H9 (cell line): ENCODE measurements at regions not wholly inside any gene's neighbourhood (a gene's known extent, or its start where the extent isn't known, plus 50 kb on each side); places are given as distances from the start of the nearest gene placed in this dataset.

ENCODE experiments used
- DNase-seq: peaks from one replicate; pipeline ENCODE4 v3.0.0-alpha.2; 2017
- H2AFZ ChIP-seq: one replicate; pipeline ENCODE4 v1.6.1; 2013; ENCODE audit warnings: mild to moderate bottlenecking, low read length, control low read depth, moderate library complexity
- H2AK5ac ChIP-seq: 2 replicates; pipeline ENCODE4 v1.6.1; 2013; ENCODE audit warnings: low read length, control low read depth, mixed read lengths; ENCODE audit not compliant: insufficient read length
- H2BK120ac ChIP-seq: one replicate; pipeline ENCODE4 v1.6.1; 2013; ENCODE audit warnings: low read depth, mild to moderate bottlenecking, low read length, control low read depth, inconsistent platforms; ENCODE audit not compliant: poor library complexity, severe bottlenecking
- H2BK12ac ChIP-seq: 2 replicates; pipeline ENCODE4 v1.6.1; 2013; ENCODE audit warnings: low read length, control low read depth, mixed read lengths, low read depth; ENCODE audit not compliant: insufficient read length
- H2BK15ac ChIP-seq: 2 replicates; pipeline ENCODE4 v1.6.1; 2013; ENCODE audit warnings: low read depth, low read length, control low read depth
- H2BK20ac ChIP-seq: one replicate; pipeline ENCODE4 v1.6.1; 2013; ENCODE audit warnings: low read depth, mild to moderate bottlenecking, low read length, control low read depth, inconsistent platforms; ENCODE audit not compliant: poor library complexity, severe bottlenecking
- H2BK5ac ChIP-seq: 2 replicates; pipeline ENCODE4 v1.6.1; 2013; ENCODE audit warnings: low read length, control low read depth, mixed read lengths; ENCODE audit not compliant: insufficient read length
- H3K14ac ChIP-seq: 2 replicates; pipeline ENCODE4 v1.6.1; 2013; ENCODE audit warnings: low read length, control low read depth; ENCODE audit not compliant: insufficient read depth
- H3K18ac ChIP-seq: 2 replicates; pipeline ENCODE4 v1.6.1; 2013; ENCODE audit warnings: low read depth, mild to moderate bottlenecking, mixed read lengths, low read length, control low read depth; ENCODE audit not compliant: insufficient read length
- H3K23ac ChIP-seq: 2 replicates; pipeline ENCODE4 v1.6.1; 2013; ENCODE audit warnings: low read length, control low read depth, mixed read lengths, low read depth; ENCODE audit not compliant: insufficient read length
- H3K23me2 ChIP-seq: 2 replicates; pipeline ENCODE4 v1.6.1; 2013; ENCODE audit warnings: low read depth, mild to moderate bottlenecking, mixed read lengths, low read length, control low read depth; ENCODE audit not compliant: insufficient read length, poor library complexity, severe bottlenecking
- H3K27ac ChIP-seq: 2 replicates; pipeline ENCODE4 v1.5.1; 2013; ENCODE audit warnings: low read length, control low read depth, mixed read lengths, low read depth; ENCODE audit not compliant: insufficient read length
- H3K27me3 ChIP-seq: 2 replicates; pipeline ENCODE4 v1.6.1; 2013; ENCODE audit warnings: low read length, control low read depth, inconsistent platforms; ENCODE audit not compliant: insufficient read depth
- H3K4ac ChIP-seq: 2 replicates; pipeline ENCODE4 v1.6.1; 2013; ENCODE audit warnings: low read depth, mild to moderate bottlenecking, control low read depth, inconsistent platforms, low read length, moderate library complexity
- H3K4me1 ChIP-seq: 2 replicates; pipeline ENCODE4 v1.6.1; 2013; ENCODE audit warnings: low read length, control low read depth, inconsistent platforms; ENCODE audit not compliant: insufficient read depth
- H3K4me2 ChIP-seq: 2 replicates; pipeline ENCODE4 v1.6.1; 2013; ENCODE audit warnings: low read length, control low read depth, mixed read lengths; ENCODE audit not compliant: insufficient read length, insufficient read depth
- H3K56ac ChIP-seq: 2 replicates; pipeline ENCODE4 v1.6.1; 2013; ENCODE audit warnings: low read depth, mild to moderate bottlenecking, mixed read lengths, low read length, control low read depth; ENCODE audit not compliant: insufficient read length
- H3K79me1 ChIP-seq: 2 replicates; pipeline ENCODE4 v1.6.1; 2013; ENCODE audit warnings: low read depth, mild to moderate bottlenecking, moderate library complexity, low read length, control low read depth, inconsistent platforms; ENCODE audit not compliant: insufficient read depth, poor library complexity, severe bottlenecking
- H3K79me2 ChIP-seq: 2 replicates; pipeline ENCODE4 v1.6.1; 2013; ENCODE audit warnings: low read length, control low read depth, inconsistent platforms; ENCODE audit not compliant: insufficient read depth
- H3K9ac ChIP-seq: 2 replicates; pipeline ENCODE4 v1.6.1; 2013; ENCODE audit warnings: low read length, control low read depth, mixed read lengths; ENCODE audit not compliant: insufficient read length; ENCODE audit errors: extremely low read depth
- H3K9me3 ChIP-seq: one replicate; pipeline ENCODE4 v1.6.1; 2013; ENCODE audit warnings: low read depth, low read length, inconsistent platforms; ENCODE audit not compliant: control insufficient read depth
- H3T11ph ChIP-seq: one replicate; pipeline ENCODE4 v1.6.1; 2013; ENCODE audit warnings: mild to moderate bottlenecking, low read length, control low read depth, inconsistent platforms
- H4K20me1 ChIP-seq: one replicate; pipeline ENCODE4 v1.6.1; 2013; ENCODE audit not compliant: control insufficient read depth, insufficient read length, insufficient read depth
- H4K5ac ChIP-seq: 2 replicates; pipeline ENCODE4 v1.6.1; 2013; ENCODE audit warnings: low read depth, mild to moderate bottlenecking, mixed read lengths, low read length, control low read depth; ENCODE audit not compliant: insufficient read length
- H4K8ac ChIP-seq: replicated peaks from 2 replicates; pipeline ENCODE4 v1.6.1; 2013; ENCODE audit warnings: low read length, control low read depth, mixed read lengths, low read depth; ENCODE audit not compliant: insufficient read length
- H4K91ac ChIP-seq: 2 replicates; pipeline ENCODE4 v1.6.1; 2013; ENCODE audit warnings: low read depth, mild to moderate bottlenecking, moderate library complexity, mixed read lengths, low read length, control low read depth; ENCODE audit not compliant: insufficient read length
- H3K27ac Mint-ChIP-seq, 3 experiments: 2 replicates in 2 of 3; 3 replicates in 1 of 3; pipeline ENCODE4 v1.8.0; 2020 to 2021; ENCODE audit warnings: mixed read lengths in 3 of 3, mild to moderate bottlenecking in 1 of 3, moderate library complexity in 1 of 3
- H3K27me3 Mint-ChIP-seq: 2 replicates; pipeline ENCODE4 v1.8.0; 2021; ENCODE audit warnings: low read depth, mild to moderate bottlenecking, moderate library complexity, mixed read lengths
- H3K36me3 Mint-ChIP-seq, 3 experiments: 2 replicates in 2 of 3; 3 replicates in 1 of 3; pipeline ENCODE4 v1.8.0; 2020 to 2021; ENCODE audit warnings: low read depth in 3 of 3, mixed read lengths in 3 of 3; ENCODE audit not compliant: insufficient read depth in 1 of 3
- H3K4me1 Mint-ChIP-seq, 2 experiments: 2 replicates each; pipeline ENCODE4 v1.8.0; 2020; ENCODE audit warnings: mixed read lengths in 2 of 2
- H3K4me3 Mint-ChIP-seq, 2 experiments: 2 replicates in 1 of 2; 3 replicates in 1 of 2; pipeline ENCODE4 v1.8.0; 2020 to 2021; ENCODE audit warnings: mild to moderate bottlenecking in 2 of 2, mixed read lengths in 2 of 2, moderate library complexity in 1 of 2
- H3K9me3 Mint-ChIP-seq, 2 experiments: 2 replicates in 1 of 2; 3 replicates in 1 of 2; pipeline ENCODE4 v1.8.0; 2020; ENCODE audit warnings: mild to moderate bottlenecking in 2 of 2, mixed read lengths in 2 of 2, moderate library complexity in 1 of 2
- WGBS: extraction: QIAGEN DNeasy Blood & Tissue Kit; methylation state at CpG from one replicate; pipeline ENCODE4 v1.1.7; 2013; ENCODE audit warnings: missing lambda C conversion rate, low lambda C conversion rate, mixed read lengths; ENCODE audit not compliant: insufficient read length; ENCODE audit errors: extremely low coverage; 5-methylcytosine and 5-hydroxymethylcytosine counted together
- TF ChIP-seq, protein P1 (sequence below): fragments of 200-600 bp; sonication (generic); conservative IDR thresholded peaks from 3 replicates; pipeline ENCODE4 v1.8.0; 2021; ENCODE audit warnings: antibody characterized with exemption, mild to moderate bottlenecking

DNA sequence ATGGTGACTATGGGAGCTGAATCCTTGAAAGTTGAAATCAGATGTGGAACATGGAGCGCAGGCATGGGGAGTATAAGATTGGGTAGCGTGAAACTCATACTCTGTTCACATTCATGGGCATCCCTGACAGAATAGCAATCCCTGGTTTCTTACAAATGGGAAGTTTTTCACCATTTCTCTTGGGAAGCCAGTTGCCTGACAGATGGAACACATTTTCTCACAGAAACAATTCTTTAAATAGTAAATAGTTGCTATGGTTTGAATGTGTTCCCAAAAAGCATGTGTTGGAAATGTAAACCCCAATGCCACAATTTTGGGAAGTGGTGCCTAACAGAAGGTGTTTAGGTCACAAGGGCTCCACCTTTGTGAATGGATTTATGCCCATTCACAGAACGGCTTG is 262.8 kb upstream of the HS3ST5 start:
- no peak overlapping the region for H3K27ac ChIP-seq
- no peak overlapping the region for H3K56ac ChIP-seq
- H2BK20ac ChIP-seq, result no peak overlapping the region
- no peak overlapping the region for H3K23ac ChIP-seq
- DNase-seq, result no peak
- no peaks in the 10 kb centered on the region for H3K27me3 ChIP-seq
- no peak overlapping the region for H4K5ac ChIP-seq
- H3K14ac ChIP-seq, result no peak overlapping the region
- no peaks in the 10 kb centered on the region for H3K23me2 ChIP-seq
- H3T11ph ChIP-seq, result no peak overlapping the region
- H2BK12ac ChIP-seq, result no peak overlapping the region
- Mint-ChIP-seq H3K9me3 (no peaks in the 10 kb centered on the region; a peak in 1 of 5 replicates), H3K4me1 (no peaks in the 10 kb centered on the region), H3K36me3 (no peaks in the 10 kb centered on the region), H3K27ac (no peak overlapping the region), H3K27me3 (no peaks in the 10 kb centered on the region), H3K4me3 (no peak overlapping the region)
- TF ChIP-seq, protein P1, sequence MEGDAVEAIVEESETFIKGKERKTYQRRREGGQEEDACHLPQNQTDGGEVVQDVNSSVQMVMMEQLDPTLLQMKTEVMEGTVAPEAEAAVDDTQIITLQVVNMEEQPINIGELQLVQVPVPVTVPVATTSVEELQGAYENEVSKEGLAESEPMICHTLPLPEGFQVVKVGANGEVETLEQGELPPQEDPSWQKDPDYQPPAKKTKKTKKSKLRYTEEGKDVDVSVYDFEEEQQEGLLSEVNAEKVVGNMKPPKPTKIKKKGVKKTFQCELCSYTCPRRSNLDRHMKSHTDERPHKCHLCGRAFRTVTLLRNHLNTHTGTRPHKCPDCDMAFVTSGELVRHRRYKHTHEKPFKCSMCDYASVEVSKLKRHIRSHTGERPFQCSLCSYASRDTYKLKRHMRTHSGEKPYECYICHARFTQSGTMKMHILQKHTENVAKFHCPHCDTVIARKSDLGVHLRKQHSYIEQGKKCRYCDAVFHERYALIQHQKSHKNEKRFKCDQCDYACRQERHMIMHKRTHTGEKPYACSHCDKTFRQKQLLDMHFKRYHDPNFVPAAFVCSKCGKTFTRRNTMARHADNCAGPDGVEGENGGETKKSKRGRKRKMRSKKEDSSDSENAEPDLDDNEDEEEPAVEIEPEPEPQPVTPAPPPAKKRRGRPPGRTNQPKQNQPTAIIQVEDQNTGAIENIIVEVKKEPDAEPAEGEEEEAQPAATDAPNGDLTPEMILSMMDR, result no peak
- no peaks in the 10 kb centered on the region for H3K79me1 ChIP-seq
- H3K79me2 ChIP-seq, result no peaks in the 10 kb centered on the region
- H2BK15ac ChIP-seq, result no peak overlapping the region
- H4K8ac ChIP-seq, result no peak overlapping the region
- H2BK5ac ChIP-seq, result no peak overlapping the region
- H4K91ac ChIP-seq, result no peak overlapping the region
- no peak overlapping the region for H3K18ac ChIP-seq
- H2AFZ ChIP-seq, result no peak overlapping the region
- H2AK5ac ChIP-seq, result no peak overlapping the region
- H3K9me3 ChIP-seq, result no peaks in the 10 kb centered on the region
- no peak overlapping the region for H2BK120ac ChIP-seq
- H3K4ac ChIP-seq, result no peak overlapping the region
- no peak overlapping the region for H3K9ac ChIP-seq
- WGBS, result no CpG with 5 or more reads among the region's 3 CpGs
- no peaks in the 10 kb centered on the region for H4K20me1 ChIP-seq
- no peak overlapping the region for H3K4me2 ChIP-seq
- no peaks in the 10 kb centered on the region for H3K4me1 ChIP-seq
